ENCODE measurements at regions not wholly inside any gene's neighbourhood (a gene's known extent, or its start where the extent isn't known, plus 50 kb on each side); places are given as distances from the start of the nearest gene placed in this dataset.

GRCh38 chr4:104263100-104263499 lies 231.6 kb downstream of the CXXC4 start:
- TF ChIP-seq, protein P1, sequence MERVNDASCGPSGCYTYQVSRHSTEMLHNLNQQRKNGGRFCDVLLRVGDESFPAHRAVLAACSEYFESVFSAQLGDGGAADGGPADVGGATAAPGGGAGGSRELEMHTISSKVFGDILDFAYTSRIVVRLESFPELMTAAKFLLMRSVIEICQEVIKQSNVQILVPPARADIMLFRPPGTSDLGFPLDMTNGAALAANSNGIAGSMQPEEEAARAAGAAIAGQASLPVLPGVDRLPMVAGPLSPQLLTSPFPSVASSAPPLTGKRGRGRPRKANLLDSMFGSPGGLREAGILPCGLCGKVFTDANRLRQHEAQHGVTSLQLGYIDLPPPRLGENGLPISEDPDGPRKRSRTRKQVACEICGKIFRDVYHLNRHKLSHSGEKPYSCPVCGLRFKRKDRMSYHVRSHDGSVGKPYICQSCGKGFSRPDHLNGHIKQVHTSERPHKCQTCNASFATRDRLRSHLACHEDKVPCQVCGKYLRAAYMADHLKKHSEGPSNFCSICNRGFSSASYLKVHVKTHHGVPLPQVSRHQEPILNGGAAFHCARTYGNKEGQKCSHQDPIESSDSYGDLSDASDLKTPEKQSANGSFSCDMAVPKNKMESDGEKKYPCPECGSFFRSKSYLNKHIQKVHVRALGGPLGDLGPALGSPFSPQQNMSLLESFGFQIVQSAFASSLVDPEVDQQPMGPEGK (CRISPR knock-in tag; IDR thresholded peaks at IDR 0.05; ENCODE audit: borderline replicate concordance), result no peak
- no peak for TF ChIP-seq ZFP30 (CRISPR knock-in tag; IDR thresholded peaks at IDR 0.05)
- no peak for TF ChIP-seq ZNF565 (CRISPR knock-in tag; conservative IDR thresholded peaks at IDR 0.05; ENCODE audit: low read depth)
- no peak for TF ChIP-seq PPARA (CRISPR knock-in tag; IDR thresholded peaks at IDR 0.05; ENCODE audit: borderline replicate concordance)
- TF ChIP-seq, protein P2, sequence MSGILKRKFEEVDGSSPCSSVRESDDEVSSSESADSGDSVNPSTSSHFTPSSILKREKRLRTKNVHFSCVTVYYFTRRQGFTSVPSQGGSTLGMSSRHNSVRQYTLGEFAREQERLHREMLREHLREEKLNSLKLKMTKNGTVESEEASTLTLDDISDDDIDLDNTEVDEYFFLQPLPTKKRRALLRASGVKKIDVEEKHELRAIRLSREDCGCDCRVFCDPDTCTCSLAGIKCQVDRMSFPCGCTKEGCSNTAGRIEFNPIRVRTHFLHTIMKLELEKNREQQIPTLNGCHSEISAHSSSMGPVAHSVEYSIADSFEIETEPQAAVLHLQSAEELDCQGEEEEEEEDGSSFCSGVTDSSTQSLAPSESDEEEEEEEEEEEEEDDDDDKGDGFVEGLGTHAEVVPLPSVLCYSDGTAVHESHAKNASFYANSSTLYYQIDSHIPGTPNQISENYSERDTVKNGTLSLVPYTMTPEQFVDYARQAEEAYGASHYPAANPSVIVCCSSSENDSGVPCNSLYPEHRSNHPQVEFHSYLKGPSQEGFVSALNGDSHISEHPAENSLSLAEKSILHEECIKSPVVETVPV (CRISPR knock-in tag; IDR thresholded peaks at IDR 0.05), result no peak
- TF ChIP-seq, protein P3, sequence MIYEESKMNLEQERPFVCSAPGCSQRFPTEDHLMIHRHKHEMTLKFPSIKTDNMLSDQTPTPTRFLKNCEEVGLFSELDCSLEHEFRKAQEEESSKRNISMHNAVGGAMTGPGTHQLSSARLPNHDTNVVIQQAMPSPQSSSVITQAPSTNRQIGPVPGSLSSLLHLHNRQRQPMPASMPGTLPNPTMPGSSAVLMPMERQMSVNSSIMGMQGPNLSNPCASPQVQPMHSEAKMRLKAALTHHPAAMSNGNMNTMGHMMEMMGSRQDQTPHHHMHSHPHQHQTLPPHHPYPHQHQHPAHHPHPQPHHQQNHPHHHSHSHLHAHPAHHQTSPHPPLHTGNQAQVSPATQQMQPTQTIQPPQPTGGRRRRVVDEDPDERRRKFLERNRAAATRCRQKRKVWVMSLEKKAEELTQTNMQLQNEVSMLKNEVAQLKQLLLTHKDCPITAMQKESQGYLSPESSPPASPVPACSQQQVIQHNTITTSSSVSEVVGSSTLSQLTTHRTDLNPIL (CRISPR knock-in tag; IDR thresholded peaks at IDR 0.05; ENCODE audit: low read depth), result no peak
- no peak for TF ChIP-seq GLIS3 (CRISPR knock-in tag; IDR thresholded peaks at IDR 0.05)
- TF ChIP-seq ISL1 (CRISPR knock-in tag; IDR thresholded peaks at IDR 0.05), result no peak
- no peak for TF ChIP-seq ESRRG (CRISPR knock-in tag; IDR thresholded peaks at IDR 0.05)
- no peak for TF ChIP-seq SNAI2 (CRISPR knock-in tag; IDR thresholded peaks at IDR 0.05)
- no peak for TF ChIP-seq OSR1 (CRISPR knock-in tag; IDR thresholded peaks at IDR 0.05)

Measured in SK-N-SH treated with all-trans-retinoic acid at 6 μM for 48 hours (cell line).